H9 (cell line): ENCODE measurements at regions not wholly inside any gene's neighbourhood (a gene's known extent, or its start where the extent isn't known, plus 50 kb on each side); places are given as distances from the start of the nearest gene placed in this dataset.
"Not testable (repeated sequence)": the region's sequence is repeated elsewhere in the genome, so short reads cannot be mapped to it uniquely, and the experiment has no call there.

ENCODE experiments used
- DNase-seq: peaks from one replicate; pipeline ENCODE4 v3.0.0-alpha.2; 2017
- H2AFZ ChIP-seq: one replicate; pipeline ENCODE4 v1.6.1; 2013; ENCODE audit warnings: mild to moderate bottlenecking, low read length, control low read depth, moderate library complexity
- H2AK5ac ChIP-seq: 2 replicates; pipeline ENCODE4 v1.6.1; 2013; ENCODE audit warnings: low read length, control low read depth, mixed read lengths; ENCODE audit not compliant: insufficient read length
- H2BK120ac ChIP-seq: one replicate; pipeline ENCODE4 v1.6.1; 2013; ENCODE audit warnings: low read depth, mild to moderate bottlenecking, low read length, control low read depth, inconsistent platforms; ENCODE audit not compliant: poor library complexity, severe bottlenecking
- H2BK12ac ChIP-seq: 2 replicates; pipeline ENCODE4 v1.6.1; 2013; ENCODE audit warnings: low read length, control low read depth, mixed read lengths, low read depth; ENCODE audit not compliant: insufficient read length
- H2BK15ac ChIP-seq: 2 replicates; pipeline ENCODE4 v1.6.1; 2013; ENCODE audit warnings: low read depth, low read length, control low read depth
- H2BK20ac ChIP-seq: one replicate; pipeline ENCODE4 v1.6.1; 2013; ENCODE audit warnings: low read depth, mild to moderate bottlenecking, low read length, control low read depth, inconsistent platforms; ENCODE audit not compliant: poor library complexity, severe bottlenecking
- H2BK5ac ChIP-seq: 2 replicates; pipeline ENCODE4 v1.6.1; 2013; ENCODE audit warnings: low read length, control low read depth, mixed read lengths; ENCODE audit not compliant: insufficient read length
- H3K14ac ChIP-seq: 2 replicates; pipeline ENCODE4 v1.6.1; 2013; ENCODE audit warnings: low read length, control low read depth; ENCODE audit not compliant: insufficient read depth
- H3K18ac ChIP-seq: 2 replicates; pipeline ENCODE4 v1.6.1; 2013; ENCODE audit warnings: low read depth, mild to moderate bottlenecking, mixed read lengths, low read length, control low read depth; ENCODE audit not compliant: insufficient read length
- H3K23ac ChIP-seq: 2 replicates; pipeline ENCODE4 v1.6.1; 2013; ENCODE audit warnings: low read length, control low read depth, mixed read lengths, low read depth; ENCODE audit not compliant: insufficient read length
- H3K23me2 ChIP-seq: 2 replicates; pipeline ENCODE4 v1.6.1; 2013; ENCODE audit warnings: low read depth, mild to moderate bottlenecking, mixed read lengths, low read length, control low read depth; ENCODE audit not compliant: insufficient read length, poor library complexity, severe bottlenecking
- H3K27ac ChIP-seq: 2 replicates; pipeline ENCODE4 v1.5.1; 2013; ENCODE audit warnings: low read length, control low read depth, mixed read lengths, low read depth; ENCODE audit not compliant: insufficient read length
- H3K27me3 ChIP-seq: 2 replicates; pipeline ENCODE4 v1.6.1; 2013; ENCODE audit warnings: low read length, control low read depth, inconsistent platforms; ENCODE audit not compliant: insufficient read depth
- H3K4ac ChIP-seq: 2 replicates; pipeline ENCODE4 v1.6.1; 2013; ENCODE audit warnings: low read depth, mild to moderate bottlenecking, control low read depth, inconsistent platforms, low read length, moderate library complexity
- H3K4me1 ChIP-seq: 2 replicates; pipeline ENCODE4 v1.6.1; 2013; ENCODE audit warnings: low read length, control low read depth, inconsistent platforms; ENCODE audit not compliant: insufficient read depth
- H3K4me2 ChIP-seq: 2 replicates; pipeline ENCODE4 v1.6.1; 2013; ENCODE audit warnings: low read length, control low read depth, mixed read lengths; ENCODE audit not compliant: insufficient read length, insufficient read depth
- H3K56ac ChIP-seq: 2 replicates; pipeline ENCODE4 v1.6.1; 2013; ENCODE audit warnings: low read depth, mild to moderate bottlenecking, mixed read lengths, low read length, control low read depth; ENCODE audit not compliant: insufficient read length
- H3K79me1 ChIP-seq: 2 replicates; pipeline ENCODE4 v1.6.1; 2013; ENCODE audit warnings: low read depth, mild to moderate bottlenecking, moderate library complexity, low read length, control low read depth, inconsistent platforms; ENCODE audit not compliant: insufficient read depth, poor library complexity, severe bottlenecking
- H3K79me2 ChIP-seq: 2 replicates; pipeline ENCODE4 v1.6.1; 2013; ENCODE audit warnings: low read length, control low read depth, inconsistent platforms; ENCODE audit not compliant: insufficient read depth
- H3K9ac ChIP-seq: 2 replicates; pipeline ENCODE4 v1.6.1; 2013; ENCODE audit warnings: low read length, control low read depth, mixed read lengths; ENCODE audit not compliant: insufficient read length; ENCODE audit errors: extremely low read depth
- H3K9me3 ChIP-seq: one replicate; pipeline ENCODE4 v1.6.1; 2013; ENCODE audit warnings: low read depth, low read length, inconsistent platforms; ENCODE audit not compliant: control insufficient read depth
- H3T11ph ChIP-seq: one replicate; pipeline ENCODE4 v1.6.1; 2013; ENCODE audit warnings: mild to moderate bottlenecking, low read length, control low read depth, inconsistent platforms
- H4K20me1 ChIP-seq: one replicate; pipeline ENCODE4 v1.6.1; 2013; ENCODE audit not compliant: control insufficient read depth, insufficient read length, insufficient read depth
- H4K5ac ChIP-seq: 2 replicates; pipeline ENCODE4 v1.6.1; 2013; ENCODE audit warnings: low read depth, mild to moderate bottlenecking, mixed read lengths, low read length, control low read depth; ENCODE audit not compliant: insufficient read length
- H4K8ac ChIP-seq: replicated peaks from 2 replicates; pipeline ENCODE4 v1.6.1; 2013; ENCODE audit warnings: low read length, control low read depth, mixed read lengths, low read depth; ENCODE audit not compliant: insufficient read length
- H4K91ac ChIP-seq: 2 replicates; pipeline ENCODE4 v1.6.1; 2013; ENCODE audit warnings: low read depth, mild to moderate bottlenecking, moderate library complexity, mixed read lengths, low read length, control low read depth; ENCODE audit not compliant: insufficient read length
- H3K27ac Mint-ChIP-seq, 3 experiments: 2 replicates in 2 of 3; 3 replicates in 1 of 3; pipeline ENCODE4 v1.8.0; 2020 to 2021; ENCODE audit warnings: mixed read lengths in 3 of 3, mild to moderate bottlenecking in 1 of 3, moderate library complexity in 1 of 3
- H3K27me3 Mint-ChIP-seq: 2 replicates; pipeline ENCODE4 v1.8.0; 2021; ENCODE audit warnings: low read depth, mild to moderate bottlenecking, moderate library complexity, mixed read lengths
- H3K36me3 Mint-ChIP-seq, 3 experiments: 2 replicates in 2 of 3; 3 replicates in 1 of 3; pipeline ENCODE4 v1.8.0; 2020 to 2021; ENCODE audit warnings: low read depth in 3 of 3, mixed read lengths in 3 of 3; ENCODE audit not compliant: insufficient read depth in 1 of 3
- H3K4me1 Mint-ChIP-seq, 2 experiments: 2 replicates each; pipeline ENCODE4 v1.8.0; 2020; ENCODE audit warnings: mixed read lengths in 2 of 2
- H3K4me3 Mint-ChIP-seq, 2 experiments: 2 replicates in 1 of 2; 3 replicates in 1 of 2; pipeline ENCODE4 v1.8.0; 2020 to 2021; ENCODE audit warnings: mild to moderate bottlenecking in 2 of 2, mixed read lengths in 2 of 2, moderate library complexity in 1 of 2
- H3K9me3 Mint-ChIP-seq, 2 experiments: 2 replicates in 1 of 2; 3 replicates in 1 of 2; pipeline ENCODE4 v1.8.0; 2020; ENCODE audit warnings: mild to moderate bottlenecking in 2 of 2, mixed read lengths in 2 of 2, moderate library complexity in 1 of 2
- CTCF ChIP-seq: fragments of 200-600 bp; sonication (generic); conservative IDR thresholded peaks from 3 replicates; pipeline ENCODE4 v1.8.0; 2021; ENCODE audit warnings: antibody characterized with exemption, mild to moderate bottlenecking
- WGBS: extraction: QIAGEN DNeasy Blood & Tissue Kit; methylation state at CpG from one replicate; pipeline ENCODE4 v1.1.7; 2013; ENCODE audit warnings: missing lambda C conversion rate, low lambda C conversion rate, mixed read lengths; ENCODE audit not compliant: insufficient read length; ENCODE audit errors: extremely low coverage; 5-methylcytosine and 5-hydroxymethylcytosine counted together

- H2AFZ ChIP-seq = no peak overlapping the region
- H2BK5ac ChIP-seq = no peak overlapping the region
- no peak overlapping the region for H2BK15ac ChIP-seq
- peaks cover 3 to 46% (median 13%) of the 10 kb centered on the region in 3 experiments; a peak in 6 of 7 replicates for H3K36me3 Mint-ChIP-seq
- H4K20me1 ChIP-seq = no peaks in the 10 kb centered on the region
- H3K27me3 Mint-ChIP-seq = no peaks in the 10 kb centered on the region; the same call in 1 of the 2 replicates
- no peak overlapping the region for H3K23ac ChIP-seq
- no peaks in the 10 kb centered on the region for H3K79me2 ChIP-seq
- H4K8ac ChIP-seq = no peak overlapping the region
- H3K27ac Mint-ChIP-seq = no peak overlapping the region; a peak in 1 of 7 replicates
- H3K56ac ChIP-seq = no peak overlapping the region
- H3K79me1 ChIP-seq = no peaks in the 10 kb centered on the region
- no peaks in the 10 kb centered on the region for H3K23me2 ChIP-seq
- no peak overlapping the region for H3K14ac ChIP-seq
- no peak overlapping the region for H3K4me3 Mint-ChIP-seq
- H3K4me2 ChIP-seq = no peak overlapping the region
- H3T11ph ChIP-seq = no peak overlapping the region
- no peak overlapping the region for H3K9ac ChIP-seq
- H3K4me1 Mint-ChIP-seq = peaks cover 5 to 6% of the 10 kb centered on the region in 2 experiments
- H3K9me3 Mint-ChIP-seq = peaks cover 22 to 78% of the 10 kb centered on the region in 2 experiments; a peak in 4 of 5 replicates
- no peak for DNase-seq
- TF ChIP-seq CTCF = no peak
- H2BK12ac ChIP-seq = no peak overlapping the region
- no peak overlapping the region for H3K18ac ChIP-seq
- H3K4me1 ChIP-seq = no peaks in the 10 kb centered on the region
- H2AK5ac ChIP-seq = no peak overlapping the region
- no peak overlapping the region for H3K27ac ChIP-seq
- no peak overlapping the region for H2BK20ac ChIP-seq
- no peaks in the 10 kb centered on the region for H3K27me3 ChIP-seq
- no peaks in the 10 kb centered on the region for H3K9me3 ChIP-seq
- H4K91ac ChIP-seq = no peak overlapping the region
- no peak overlapping the region for H2BK120ac ChIP-seq
- H3K4ac ChIP-seq = no peak overlapping the region
- WGBS = no CpG with 5 or more reads among the region's 1 CpG
- no peak overlapping the region for H4K5ac ChIP-seq
These were observed 372.9 kb upstream of the MAOA start for GRCh38 chrX:43283187-43283586.

GRCh38 chrX:43311625-43312024 is 344.5 kb upstream of the MAOA start:
- not testable (repeated sequence) for H3T11ph ChIP-seq, H3K79me2 ChIP-seq, H4K91ac ChIP-seq, H3K79me1 ChIP-seq, H2BK5ac ChIP-seq, H3K36me3 Mint-ChIP-seq, H3K9me3 ChIP-seq, H2BK15ac ChIP-seq, H3K14ac ChIP-seq, H3K9ac ChIP-seq, H3K4ac ChIP-seq, H3K4me2 ChIP-seq, H2BK12ac ChIP-seq, H3K27ac ChIP-seq, H3K56ac ChIP-seq, H3K23me2 ChIP-seq, DNase-seq, H4K8ac ChIP-seq, H2AK5ac ChIP-seq, H3K27me3 Mint-ChIP-seq, H3K27me3 ChIP-seq, H3K23ac ChIP-seq, H2BK20ac ChIP-seq, H3K4me1 Mint-ChIP-seq, H4K5ac ChIP-seq, H3K18ac ChIP-seq, H2AFZ ChIP-seq, H2BK120ac ChIP-seq, H3K4me3 Mint-ChIP-seq, H4K20me1 ChIP-seq, H3K4me1 ChIP-seq
- Mint-ChIP-seq H3K9me3 (peaks cover 3 to 10% of the 10 kb centered on the region in 2 experiments; a peak in 4 of 5 replicates), H3K27ac (peak overlapping the region in 1 of 3 experiments; percentile 15; a peak in 2 of 7 replicates)
- WGBS = no CpG with 5 or more reads among the region's 4 CpGs
